ENCODE measurements at regions not wholly inside any gene's neighbourhood (a gene's known extent, or its start where the extent isn't known, plus 50 kb on each side); places are given as distances from the start of the nearest gene placed in this dataset.

DNA sequence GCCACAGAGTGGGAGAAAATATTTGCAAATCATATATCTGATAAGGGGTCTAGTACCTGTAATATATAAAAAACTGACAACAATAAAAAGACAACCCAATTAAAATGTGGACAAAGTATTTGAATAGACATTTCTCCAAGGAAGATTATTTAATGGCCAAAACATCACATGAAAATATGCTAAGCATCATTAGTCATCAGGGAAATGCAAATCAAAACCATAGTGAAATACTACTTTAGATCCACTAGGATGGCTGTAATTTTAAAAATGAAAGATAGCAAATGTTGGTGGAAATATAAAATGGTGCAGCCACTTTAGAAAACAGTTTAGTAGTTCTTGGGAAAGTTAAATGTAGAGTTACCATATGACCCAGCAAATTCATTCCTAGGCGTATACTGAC lies 118.7 kb upstream of the KIF26B start:
- no peaks in the 10 kb centered on the region for H3K4me1 ChIP-seq
- H3K9me3 ChIP-seq, result no peaks in the 10 kb centered on the region
- no peak for DNase-seq
- no peak for TF ChIP-seq POLR2A (IDR thresholded peaks at IDR 0.05)
- TF ChIP-seq, protein P1, sequence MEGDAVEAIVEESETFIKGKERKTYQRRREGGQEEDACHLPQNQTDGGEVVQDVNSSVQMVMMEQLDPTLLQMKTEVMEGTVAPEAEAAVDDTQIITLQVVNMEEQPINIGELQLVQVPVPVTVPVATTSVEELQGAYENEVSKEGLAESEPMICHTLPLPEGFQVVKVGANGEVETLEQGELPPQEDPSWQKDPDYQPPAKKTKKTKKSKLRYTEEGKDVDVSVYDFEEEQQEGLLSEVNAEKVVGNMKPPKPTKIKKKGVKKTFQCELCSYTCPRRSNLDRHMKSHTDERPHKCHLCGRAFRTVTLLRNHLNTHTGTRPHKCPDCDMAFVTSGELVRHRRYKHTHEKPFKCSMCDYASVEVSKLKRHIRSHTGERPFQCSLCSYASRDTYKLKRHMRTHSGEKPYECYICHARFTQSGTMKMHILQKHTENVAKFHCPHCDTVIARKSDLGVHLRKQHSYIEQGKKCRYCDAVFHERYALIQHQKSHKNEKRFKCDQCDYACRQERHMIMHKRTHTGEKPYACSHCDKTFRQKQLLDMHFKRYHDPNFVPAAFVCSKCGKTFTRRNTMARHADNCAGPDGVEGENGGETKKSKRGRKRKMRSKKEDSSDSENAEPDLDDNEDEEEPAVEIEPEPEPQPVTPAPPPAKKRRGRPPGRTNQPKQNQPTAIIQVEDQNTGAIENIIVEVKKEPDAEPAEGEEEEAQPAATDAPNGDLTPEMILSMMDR (IDR thresholded peaks at IDR 0.05 in 4 of 5, conservative IDR thresholded peaks at IDR 0.05 in 1 of 5), result no peak
- H3K27ac ChIP-seq, result no peak overlapping the region
- H3K27me3 ChIP-seq, result no peaks in the 10 kb centered on the region
- no peaks in the 10 kb centered on the region for H3K36me3 ChIP-seq
- no peak overlapping the region for H3K4me3 ChIP-seq
- intact Hi-C loops (cut with DNase I; ENCODE audit: low total_unique reads) (no loop called here), in situ Hi-C loops (cut with MboI; ENCODE audit: low sequenced_read_pairs in 4 of 4) (loop anchor here in 2 of 4 donors (25.0 kb wide), 2 partner anchors 149 to 424 kb away; no protein-coding TSS in a partner anchor)
- ATAC-seq, result no peak

DNA sequence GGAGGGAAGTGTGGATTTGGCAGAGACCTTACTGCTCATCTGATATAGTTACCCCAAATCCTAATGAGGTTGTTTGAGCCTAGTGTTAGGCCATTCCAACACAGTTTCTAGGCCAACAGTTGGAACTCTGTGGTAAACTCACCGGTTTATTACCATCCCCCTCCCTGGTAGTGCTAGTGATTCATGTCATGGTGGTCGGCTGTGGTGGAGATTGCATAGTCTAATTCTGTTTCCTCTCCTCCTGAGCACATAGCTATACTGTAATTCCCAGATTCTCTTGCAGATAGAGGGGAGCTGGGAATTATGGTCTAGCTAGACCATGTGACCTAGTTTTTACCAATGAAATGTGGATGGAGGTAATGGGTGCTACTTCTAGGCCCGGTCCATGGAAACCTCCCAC lies 123.7 kb upstream of the KIF26B start:
- Histone ChIP-seq H3K4me1 (peaks cover 0 to 6% of the 10 kb centered on the region in 2 donors), H3K27me3 (no peaks in the 10 kb centered on the region), H3K4me3 (no peak overlapping the region), H3K27ac (no peak overlapping the region), H3K36me3 (no peaks in the 10 kb centered on the region), H3K9me3 (no peaks in the 10 kb centered on the region)
- DNase-seq, result no peak
- no peak for ATAC-seq
- in situ Hi-C loops (cut with MboI; ENCODE audit: low sequenced_read_pairs in 4 of 4) (loop anchor here in 2 of 4 donors (25.0 kb wide), 2 partner anchors 144 to 419 kb away; no protein-coding TSS in a partner anchor), intact Hi-C loops (cut with DNase I; ENCODE audit: low total_unique reads) (no loop called here)
- no peak for TF ChIP-seq POLR2A (IDR thresholded peaks at IDR 0.05)
- TF ChIP-seq, protein P1 (IDR thresholded peaks at IDR 0.05 in 4 of 5, conservative IDR thresholded peaks at IDR 0.05 in 1 of 5), result no peak

DNA sequence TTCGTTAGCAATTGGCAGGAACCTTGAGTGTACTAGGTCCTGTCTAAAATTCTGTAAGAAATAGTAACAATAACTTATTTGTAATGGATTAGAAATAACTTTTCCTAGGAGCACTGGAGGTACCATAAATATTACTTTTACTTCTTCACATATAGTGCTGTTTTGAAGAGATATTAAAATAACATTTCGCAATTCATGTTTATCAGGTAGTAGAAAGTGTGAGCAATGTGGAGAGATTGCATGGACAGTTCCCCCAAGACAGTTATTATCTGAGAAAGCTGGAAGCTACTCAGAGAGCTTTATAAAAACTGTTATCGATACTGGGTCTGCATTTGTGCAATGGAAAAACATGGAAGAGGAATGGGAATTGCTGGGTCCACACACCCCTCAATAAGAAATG lies 128.5 kb upstream of the KIF26B start:
- ATAC-seq, result no peak

DNA sequence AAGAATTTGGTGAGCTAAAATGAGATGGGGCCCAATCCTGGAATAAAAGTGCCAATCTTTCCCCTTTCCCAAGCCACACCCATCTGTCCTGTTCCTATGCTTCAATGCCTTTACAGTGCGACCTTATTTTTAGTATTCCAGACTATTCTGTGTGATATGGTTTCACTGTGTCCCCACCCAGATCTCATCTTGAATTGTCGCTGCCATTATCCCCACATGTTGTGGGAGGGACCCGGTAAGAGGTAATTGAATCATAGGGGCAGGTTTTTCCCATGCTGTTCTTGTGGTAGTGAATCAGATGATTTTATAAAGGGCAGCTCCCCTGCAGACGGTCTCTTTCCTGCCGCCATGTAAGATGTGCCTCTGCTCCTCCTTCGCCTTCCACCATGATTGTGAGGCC lies 129.3 kb upstream of the KIF26B start:
- DNase-seq, result no peak
- no peak for TF ChIP-seq POLR2A (IDR thresholded peaks at IDR 0.05)
- TF ChIP-seq, protein P1 (IDR thresholded peaks at IDR 0.05 in 4 of 5, conservative IDR thresholded peaks at IDR 0.05 in 1 of 5), result no peak
- Histone ChIP-seq H3K9me3 (no peaks in the 10 kb centered on the region), H3K4me1 (peaks cover 0 to 6% of the 10 kb centered on the region in 2 donors), H3K27me3 (no peaks in the 10 kb centered on the region), H3K27ac (no peak overlapping the region), H3K36me3 (peaks cover 0 to 3% of the 10 kb centered on the region in 2 donors), H3K4me3 (no peak overlapping the region)
- no peak for ATAC-seq
- intact Hi-C loops (cut with DNase I; ENCODE audit: low total_unique reads) (no loop called here), in situ Hi-C loops (cut with MboI; ENCODE audit: low sequenced_read_pairs in 4 of 4) (loop anchor here in 2 of 4 donors (25.0 kb wide), 2 partner anchors 138 to 413 kb away; no protein-coding TSS in a partner anchor)

More for the DNA sequence above, 128.5 kb upstream of the KIF26B start:
- H3K4me1 ChIP-seq, result peaks cover 0 to 6% of the 10 kb centered on the region in 2 donors
- no peak overlapping the region for H3K4me3 ChIP-seq
- peaks cover 0 to 3% of the 10 kb centered on the region in 2 donors for H3K36me3 ChIP-seq
- TF ChIP-seq, protein P1 (IDR thresholded peaks at IDR 0.05 in 4 of 5, conservative IDR thresholded peaks at IDR 0.05 in 1 of 5), result no peak
- TF ChIP-seq POLR2A (IDR thresholded peaks at IDR 0.05), result no peak
- H3K9me3 ChIP-seq, result no peaks in the 10 kb centered on the region
- H3K27ac ChIP-seq, result no peak overlapping the region
- in situ Hi-C loops (cut with MboI; ENCODE audit: low sequenced_read_pairs in 4 of 4) (loop anchor here in 2 of 4 donors (25.0 kb wide), 2 partner anchors 139 to 414 kb away; no protein-coding TSS in a partner anchor), intact Hi-C loops (cut with DNase I; ENCODE audit: low total_unique reads) (no loop called here)
- no peak for DNase-seq
- H3K27me3 ChIP-seq, result no peaks in the 10 kb centered on the region

DNA sequence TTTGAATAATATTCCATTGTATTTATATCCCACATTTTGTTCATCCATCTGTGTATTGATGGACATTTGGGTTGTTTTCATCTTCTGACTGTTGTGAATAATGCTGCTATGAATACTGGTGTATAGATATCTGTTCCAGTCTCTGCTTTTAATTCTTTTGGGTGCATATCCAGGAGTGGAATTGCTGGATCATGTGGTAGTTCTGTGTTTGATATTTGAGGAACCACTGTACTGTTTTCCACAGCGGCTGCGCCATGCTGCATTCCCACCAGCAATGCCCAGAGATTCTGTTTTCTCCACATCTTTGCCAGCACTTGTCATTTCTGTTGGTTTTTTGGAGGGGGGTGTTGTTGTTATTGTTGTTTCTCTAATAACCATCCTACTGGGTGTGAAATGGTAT lies 131.6 kb upstream of the KIF26B start:
- no peak for ATAC-seq
- in situ Hi-C loops (cut with MboI; ENCODE audit: low sequenced_read_pairs in 4 of 4) (loop anchor here in 1 of 4 donors (25.0 kb wide), 1 partner anchor 561 kb away; the partner anchor contains the start of genes ADSS2 and CATSPERE), intact Hi-C loops (cut with DNase I; ENCODE audit: low total_unique reads) (no loop called here)
- Histone ChIP-seq H3K4me3 (no peak overlapping the region), H3K36me3 (peaks cover 0 to 3% of the 10 kb centered on the region in 2 donors), H3K4me1 (peaks cover 0 to 4% of the 10 kb centered on the region in 2 donors), H3K27ac (no peak overlapping the region), H3K27me3 (no peaks in the 10 kb centered on the region), H3K9me3 (no peaks in the 10 kb centered on the region)
- no peak for DNase-seq
- TF ChIP-seq, protein P1 (IDR thresholded peaks at IDR 0.05 in 4 of 5, conservative IDR thresholded peaks at IDR 0.05 in 1 of 5), result no peak
- no peak for TF ChIP-seq POLR2A (IDR thresholded peaks at IDR 0.05)
